ENCODE measurements at regions not wholly inside any gene's neighbourhood (a gene's known extent, or its start where the extent isn't known, plus 50 kb on each side); places are given as distances from the start of the nearest gene placed in this dataset.
A peak's percentile ranks its signal among the peaks of the same experiment; 100 is the strongest.
"Not testable (repeated sequence)": the region's sequence is repeated elsewhere in the genome, so short reads cannot be mapped to it uniquely, and the experiment has no call there.

GRCh38 chr3:150302246-150302645 is 105.9 kb upstream of the TSC22D2 start:
- DNase-seq (ENCODE audit: low read depth), result no peak

DNA sequence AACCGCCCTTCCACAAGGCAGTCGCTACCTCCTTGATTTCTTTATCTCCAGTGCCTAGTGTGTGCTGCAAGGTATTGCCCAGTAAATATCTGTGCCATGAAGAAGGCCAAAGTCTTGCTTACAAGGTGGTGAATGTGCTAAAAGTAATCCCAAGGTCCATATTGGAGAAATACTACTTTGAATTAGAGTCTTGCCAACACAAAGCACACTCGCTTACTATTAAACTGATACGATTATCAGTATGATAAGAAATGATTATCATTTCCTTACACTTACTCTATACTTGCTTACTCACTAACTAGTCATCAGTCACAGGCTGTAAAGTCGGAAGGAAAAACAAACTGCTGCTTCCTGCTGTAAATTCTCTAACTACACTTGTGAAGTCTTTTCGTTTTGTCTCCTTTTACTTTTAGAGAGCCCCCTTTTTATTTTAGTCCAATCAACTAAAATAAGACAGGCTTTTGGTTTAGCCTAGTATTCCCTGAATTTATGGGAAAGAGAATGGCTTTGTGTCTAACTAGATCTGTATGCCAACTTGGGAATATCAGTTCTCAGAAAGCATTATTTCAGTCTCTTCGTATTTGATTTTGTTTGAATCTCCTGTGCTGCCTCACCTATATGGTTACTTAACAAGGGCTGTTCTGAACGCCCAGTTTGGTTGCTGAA is 107.1 kb upstream of the TSC22D2 start:
- DNase-seq (ENCODE audit: low read depth), result no peak

GRCh38 chr3:150300388-150300787 is 107.7 kb upstream of the TSC22D2 start:
- no peak for DNase-seq (ENCODE audit: low read depth)

GRCh38 chr3:150299201-150299600 is 108.9 kb upstream of the TSC22D2 start:
- peak; percentile 53 for DNase-seq (ENCODE audit: low read depth)

GRCh38 chr3:150296966-150297365 is 111.1 kb upstream of the TSC22D2 start:
- DNase-seq (ENCODE audit: low read depth), result no peak

- no peak for DNase-seq (ENCODE audit: low read depth)
These were observed 111.9 kb upstream of the TSC22D2 start for GRCh38 chr3:150296123-150296735.

- peak; percentile 31 for DNase-seq (ENCODE audit: low read depth)
These were observed 114.6 kb upstream of the TSC22D2 start for GRCh38 chr3:150293401-150294001.

DNA sequence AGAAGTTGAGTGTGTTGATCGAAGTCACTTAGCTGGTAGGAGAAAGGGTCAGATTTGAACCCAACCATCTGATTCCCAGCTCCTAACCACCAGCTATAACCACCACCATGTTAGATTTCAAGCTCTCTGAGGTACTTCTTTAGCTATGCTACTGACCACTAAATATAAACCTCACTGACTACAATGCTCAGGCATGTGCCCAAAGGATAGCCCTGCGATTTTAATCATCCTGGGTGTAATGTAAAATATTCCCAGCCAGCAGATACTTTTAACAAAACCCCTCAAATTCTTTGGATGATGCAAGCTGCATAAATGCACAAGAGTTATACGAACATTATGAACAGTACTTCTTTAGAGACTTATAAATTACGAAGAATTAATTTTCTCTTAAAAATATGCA is 115.2 kb upstream of the TSC22D2 start:
- DNase-seq (ENCODE audit: low read depth), result peak; percentile 43

GRCh38 chr3:150291515-150291914 is 116.6 kb upstream of the TSC22D2 start:
- no peak for DNase-seq (ENCODE audit: low read depth)

DNA sequence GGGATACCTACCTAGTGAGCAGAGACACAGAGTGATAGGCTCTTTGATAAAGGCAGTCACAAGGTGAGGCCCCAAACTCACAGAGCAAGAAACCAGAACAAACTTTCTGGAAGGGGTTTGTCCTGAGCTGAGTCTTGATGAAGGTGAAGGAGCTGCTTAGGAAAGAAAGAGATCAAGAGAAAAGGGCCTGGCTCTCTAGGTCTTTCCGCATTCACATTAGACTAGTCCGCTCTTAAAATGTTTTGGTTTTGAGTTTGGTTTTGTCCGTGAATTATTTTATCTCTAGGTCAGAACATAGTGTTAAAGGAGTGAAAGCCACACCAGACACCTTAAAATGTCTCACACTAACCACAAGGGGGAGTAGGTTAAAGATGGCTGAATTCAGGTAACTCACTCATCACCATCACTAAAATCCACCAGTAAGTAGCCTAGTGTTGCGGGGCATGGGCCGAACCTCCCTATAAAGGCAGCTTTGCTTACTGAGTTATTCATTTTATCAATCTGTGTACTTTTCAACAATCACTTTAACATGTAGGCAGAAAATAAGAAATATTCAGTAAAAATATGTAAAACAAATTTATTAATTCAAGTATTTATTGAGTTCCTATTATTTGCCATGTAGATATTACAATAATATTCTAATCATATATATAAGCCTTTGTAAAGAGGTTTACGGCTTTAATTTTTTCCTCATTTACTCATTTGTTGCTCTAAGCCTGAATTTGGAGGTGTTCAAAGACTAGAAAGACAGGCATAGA is 121.5 kb upstream of the TSC22D2 start:
- peak; percentile 38 for DNase-seq (ENCODE audit: low read depth)

GRCh38 chr3:150285601-150286000 is 122.5 kb upstream of the TSC22D2 start:
- no peak for DNase-seq (ENCODE audit: low read depth)

DNA sequence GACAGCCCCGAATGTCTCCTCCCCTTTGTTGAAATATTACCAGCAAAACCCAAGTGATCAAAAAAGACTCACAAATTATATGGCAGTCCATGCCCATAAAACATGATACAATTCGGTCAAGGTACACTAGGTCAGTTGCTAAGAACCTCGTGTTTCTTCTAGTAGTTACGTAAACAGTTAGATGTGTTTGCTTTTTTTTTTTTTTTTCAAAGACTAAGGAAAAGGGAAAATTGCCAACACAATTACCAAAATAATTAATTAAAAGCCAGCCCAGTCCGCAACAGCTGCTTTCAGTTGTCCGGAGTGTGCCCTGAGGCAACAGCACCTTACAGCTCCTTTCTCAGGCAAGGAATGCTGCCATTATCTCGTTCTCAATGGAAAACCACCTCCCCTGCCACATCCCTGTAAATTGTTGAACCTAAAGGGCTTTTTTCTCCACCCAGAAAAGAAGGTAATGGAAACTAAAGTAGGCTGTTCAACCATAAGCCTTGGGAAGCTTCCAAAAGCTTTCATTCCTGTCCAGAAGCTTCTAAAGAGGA is 129.2 kb upstream of the TSC22D2 start:
- DNase-seq (ENCODE audit: low read depth), result no peak

DNA sequence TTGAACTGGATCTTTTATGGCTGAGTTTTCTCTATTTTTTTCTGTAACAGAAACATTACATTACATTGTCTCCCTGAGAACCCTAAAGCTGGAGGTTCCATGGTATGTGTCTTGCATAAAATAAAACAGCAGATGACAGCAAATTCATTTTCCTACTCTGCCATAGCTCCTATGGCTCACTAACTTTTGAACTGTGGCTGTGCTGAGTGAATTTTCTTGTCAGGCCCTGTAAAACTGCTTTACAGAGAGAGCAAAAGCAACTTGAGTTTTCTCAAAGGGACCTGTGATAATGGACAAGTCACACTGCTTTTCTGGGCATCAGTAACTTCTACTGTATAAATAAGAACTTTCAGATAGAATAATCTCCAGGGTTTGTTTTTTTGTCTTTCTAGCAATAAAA is 129.9 kb upstream of the TSC22D2 start:
- DNase-seq (ENCODE audit: low read depth), result no peak

DNA sequence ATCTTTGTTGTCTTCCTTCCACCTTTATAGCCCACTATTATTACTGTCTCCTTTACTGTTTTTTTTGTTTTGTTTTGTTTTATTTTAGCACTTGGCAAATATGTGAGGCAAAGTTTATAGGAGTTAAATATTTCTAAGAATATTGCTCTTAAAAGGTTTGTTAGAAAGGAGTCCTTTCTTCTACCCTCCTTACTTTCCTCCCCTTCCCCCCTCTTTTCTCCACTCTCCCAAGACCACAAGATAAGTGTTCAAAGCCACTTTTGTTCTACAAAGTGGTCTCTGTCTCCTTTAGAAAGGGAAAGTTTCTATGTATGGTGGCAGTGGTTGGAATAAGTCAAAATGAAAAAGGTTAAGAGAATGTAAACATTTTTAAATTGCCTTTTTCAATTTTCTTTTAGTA is 130.7 kb upstream of the TSC22D2 start:
- no peak for DNase-seq (ENCODE audit: low read depth)

DNA sequence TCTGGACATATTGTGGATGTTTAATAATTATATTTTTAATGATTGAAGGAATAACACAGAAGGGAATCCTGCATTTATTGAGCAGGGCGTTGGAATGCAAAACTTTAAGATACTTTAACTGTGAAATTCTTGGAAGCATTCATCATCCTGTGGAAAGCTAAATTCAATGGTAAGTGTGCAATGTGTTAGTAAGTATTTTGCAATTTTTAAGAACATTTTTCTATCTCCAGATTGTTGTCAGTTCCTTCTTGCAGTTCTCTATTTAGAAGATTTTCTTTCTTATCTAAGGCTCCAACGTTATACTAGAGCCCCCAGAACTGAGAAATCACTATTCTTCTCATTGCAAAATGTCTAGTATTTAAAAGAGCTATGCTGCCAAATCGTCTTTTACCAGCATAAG is 132.2 kb upstream of the TSC22D2 start:
- DNase-seq (ENCODE audit: low read depth), result no peak

GRCh38 chr3:150274372-150274771 is 133.7 kb upstream of the TSC22D2 start:
- DNase-seq (ENCODE audit: low read depth), result no peak

GRCh38 chr3:150273396-150273795 is 134.7 kb upstream of the TSC22D2 start:
- no peak for DNase-seq (ENCODE audit: low read depth)

- no peak for DNase-seq (ENCODE audit: low read depth)
These were observed 136.5 kb upstream of the TSC22D2 start for GRCh38 chr3:150271591-150271960.

- DNase-seq (ENCODE audit: low read depth), result no peak
These were observed 137.1 kb upstream of the TSC22D2 start for GRCh38 chr3:150270883-150271590.

GRCh38 chr3:150270444-150270843 is 137.7 kb upstream of the TSC22D2 start:
- not testable (repeated sequence) for DNase-seq (ENCODE audit: low read depth)

- no peak for DNase-seq (ENCODE audit: low read depth)
These were observed 138.6 kb upstream of the TSC22D2 start for GRCh38 chr3:150269526-150269925.

Measured in LHCN-M2 (cell line).